GM12865 (cell line): ENCODE measurements at regions not wholly inside any gene's neighbourhood (a gene's known extent, or its start where the extent isn't known, plus 50 kb on each side); places are given as distances from the start of the nearest gene placed in this dataset.
A peak's percentile ranks its signal among the peaks of the same experiment; 100 is the strongest.

Source experiments
- DNase-seq: peaks from one replicate; pipeline ENCODE4 v3.0.0; 2010; ENCODE audit warnings: low read depth
- H3K4me3 ChIP-seq: 2 replicates; pipeline ENCODE4 v1.5.1; 2011; ENCODE audit warnings: mild to moderate bottlenecking, low read depth, low read length, control low read depth
- TF ChIP-seq, protein P1 (sequence below): IDR thresholded peaks from 2 replicates; pipeline ENCODE4 v1.5.1; 2011; ENCODE audit warnings: low read length, control low read depth, low read depth, inconsistent platforms; ENCODE audit not compliant: insufficient read depth; ENCODE audit errors: missing control alignments

DNA sequence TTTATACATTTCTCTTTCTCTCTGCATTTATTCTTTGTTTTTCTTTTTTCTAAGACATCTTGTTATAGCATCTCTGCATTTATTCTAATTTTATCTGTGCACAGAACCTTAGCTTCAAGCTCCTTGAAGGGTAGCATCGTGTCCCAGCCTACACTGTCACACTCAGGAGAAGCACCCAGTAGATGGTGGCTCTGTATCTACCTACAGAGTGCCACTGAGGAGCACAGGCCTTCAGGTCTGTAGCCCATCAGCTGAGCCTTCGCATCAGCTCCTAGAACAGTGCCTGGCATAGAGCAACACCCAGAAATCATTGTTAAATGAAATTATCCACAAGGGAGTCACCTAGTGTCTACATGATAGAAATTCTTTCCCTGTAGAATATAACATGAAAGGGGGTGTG is 203.0 kb upstream of the KLF14 start:
- DNase-seq: no peak
- TF ChIP-seq, protein P1, sequence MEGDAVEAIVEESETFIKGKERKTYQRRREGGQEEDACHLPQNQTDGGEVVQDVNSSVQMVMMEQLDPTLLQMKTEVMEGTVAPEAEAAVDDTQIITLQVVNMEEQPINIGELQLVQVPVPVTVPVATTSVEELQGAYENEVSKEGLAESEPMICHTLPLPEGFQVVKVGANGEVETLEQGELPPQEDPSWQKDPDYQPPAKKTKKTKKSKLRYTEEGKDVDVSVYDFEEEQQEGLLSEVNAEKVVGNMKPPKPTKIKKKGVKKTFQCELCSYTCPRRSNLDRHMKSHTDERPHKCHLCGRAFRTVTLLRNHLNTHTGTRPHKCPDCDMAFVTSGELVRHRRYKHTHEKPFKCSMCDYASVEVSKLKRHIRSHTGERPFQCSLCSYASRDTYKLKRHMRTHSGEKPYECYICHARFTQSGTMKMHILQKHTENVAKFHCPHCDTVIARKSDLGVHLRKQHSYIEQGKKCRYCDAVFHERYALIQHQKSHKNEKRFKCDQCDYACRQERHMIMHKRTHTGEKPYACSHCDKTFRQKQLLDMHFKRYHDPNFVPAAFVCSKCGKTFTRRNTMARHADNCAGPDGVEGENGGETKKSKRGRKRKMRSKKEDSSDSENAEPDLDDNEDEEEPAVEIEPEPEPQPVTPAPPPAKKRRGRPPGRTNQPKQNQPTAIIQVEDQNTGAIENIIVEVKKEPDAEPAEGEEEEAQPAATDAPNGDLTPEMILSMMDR: no peak

DNA sequence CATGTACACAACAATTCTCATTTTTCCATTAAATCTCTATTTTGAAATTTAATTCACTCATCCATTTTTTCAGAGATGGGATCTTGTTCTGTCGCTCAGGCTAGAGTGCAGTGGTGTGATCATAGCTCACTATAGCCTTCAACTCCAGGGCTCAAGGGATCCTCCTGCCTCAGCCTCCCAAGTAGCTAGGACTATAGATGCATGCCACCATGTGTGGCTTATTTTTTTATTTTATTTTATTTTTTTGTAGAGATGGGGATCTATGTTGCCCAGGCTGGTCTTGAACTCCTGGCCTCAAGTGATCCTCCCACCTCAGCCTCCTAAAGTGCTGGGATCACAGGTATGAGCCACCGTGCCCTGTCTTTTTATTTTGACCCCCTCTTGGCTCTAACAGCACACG is 203.8 kb upstream of the KLF14 start:
- TF ChIP-seq, protein P1: no peak
- DNase-seq: no peak
- H3K4me3 ChIP-seq: no peak overlapping the region

More for the DNA sequence above, 203.0 kb upstream of the KLF14 start:
- no peak overlapping the region for H3K4me3 ChIP-seq

DNA sequence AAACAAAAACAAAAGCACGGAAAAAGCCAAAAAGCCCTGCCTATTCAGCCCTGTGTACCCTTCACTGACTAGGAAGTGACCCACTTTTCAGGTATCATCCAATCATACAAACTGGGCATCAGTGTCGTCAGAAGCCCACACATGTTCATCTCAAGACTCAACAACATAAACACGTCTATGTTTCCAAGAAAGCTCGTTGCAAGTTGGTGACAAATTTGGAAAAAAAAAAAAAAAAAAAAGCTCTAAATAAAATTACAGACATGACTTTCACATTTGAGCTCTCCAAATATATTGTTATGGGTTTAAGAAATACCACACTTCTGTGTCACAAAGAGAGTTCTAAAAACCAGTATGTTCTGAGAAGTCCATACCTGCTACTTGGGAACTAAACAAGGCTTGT is 204.7 kb upstream of the KLF14 start:
- no peak for DNase-seq
- no peak overlapping the region for H3K4me3 ChIP-seq
- TF ChIP-seq, protein P1: no peak

DNA sequence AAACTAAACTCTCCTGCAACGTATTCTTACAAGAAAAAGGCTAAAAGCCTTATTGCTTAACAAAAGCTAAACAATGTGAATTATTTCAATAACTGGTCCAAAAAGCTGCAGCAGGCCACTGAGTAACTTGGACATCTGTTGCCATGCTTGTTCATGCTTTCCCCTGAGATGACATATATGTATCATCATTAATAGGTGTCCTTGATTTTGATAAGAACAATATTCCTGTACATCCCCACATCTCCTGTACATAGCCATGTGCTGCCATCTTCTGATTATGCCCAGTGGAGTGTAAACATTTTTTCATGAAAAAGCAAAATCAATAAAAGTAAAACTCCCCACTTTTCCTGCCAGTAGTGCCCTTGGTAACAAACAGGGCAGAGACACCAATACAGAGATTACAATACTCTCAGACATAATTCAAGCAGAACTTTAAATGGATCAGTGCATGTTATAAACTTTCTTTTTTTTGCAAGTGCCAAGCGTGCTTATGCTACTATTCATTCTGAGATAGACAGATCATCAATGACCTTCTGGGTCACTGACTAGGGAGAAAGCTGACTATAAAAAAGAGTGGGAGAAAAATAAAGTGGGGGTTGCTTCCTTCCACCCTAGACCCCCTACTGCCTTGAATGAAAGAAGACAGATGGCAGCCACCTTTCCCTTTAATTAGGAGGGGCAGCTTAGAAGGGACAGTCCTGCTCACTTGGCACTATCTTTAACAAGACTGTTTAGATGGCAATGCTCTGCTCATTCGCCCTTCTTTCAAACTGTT is 205.5 kb upstream of the KLF14 start:
- peak overlapping the region; percentile 24 for H3K4me3 ChIP-seq
- DNase-seq: no peak
- TF ChIP-seq, protein P1: no peak

DNA sequence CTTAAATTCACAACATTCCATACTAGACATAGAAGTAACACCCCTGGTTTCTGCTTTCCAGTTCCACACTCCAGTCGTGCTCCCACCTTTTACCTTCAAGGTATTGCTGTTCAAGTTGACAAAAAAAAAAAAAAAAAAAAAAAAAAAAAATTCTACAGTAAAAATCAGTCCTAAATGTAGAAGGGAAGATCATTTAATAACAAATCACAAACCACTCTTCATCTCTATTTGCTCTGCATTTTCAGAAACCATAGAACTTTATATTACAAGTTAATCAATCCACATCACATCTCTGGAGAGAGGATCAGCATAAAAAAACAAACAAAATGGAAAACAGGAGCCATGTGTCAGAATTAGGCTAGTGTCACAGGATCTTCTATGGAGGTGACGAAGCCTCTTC is 206.3 kb upstream of the KLF14 start:
- no peak for DNase-seq
- TF ChIP-seq, protein P1: no peak
- H3K4me3 ChIP-seq: peak overlapping the region; percentile 63

DNA sequence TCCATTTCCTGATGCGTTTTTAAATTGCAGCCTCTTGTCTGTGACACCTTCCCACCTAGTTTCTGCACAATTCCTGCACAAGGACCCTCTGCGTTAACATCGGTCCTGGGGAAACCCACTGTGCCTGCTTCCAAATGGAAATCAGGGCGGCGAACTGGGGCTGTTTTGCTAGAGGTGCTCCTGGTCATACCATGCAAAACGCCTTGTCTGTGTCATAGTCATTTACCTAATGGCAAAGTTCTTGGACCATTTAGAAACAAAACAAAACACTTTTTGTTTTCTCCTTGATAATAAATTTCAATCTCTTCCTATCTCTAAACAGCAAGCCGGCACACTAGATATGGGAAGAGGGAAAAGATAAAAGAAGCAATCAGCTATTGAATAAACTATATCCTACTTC is 206.9 kb upstream of the KLF14 start:
- H3K4me3 ChIP-seq: peak overlapping the region; percentile 63
- no peak for DNase-seq
- TF ChIP-seq, protein P1: no peak
